HepG2 (cell line): ENCODE measurements at regions not wholly inside any gene's neighbourhood (a gene's known extent, or its start where the extent isn't known, plus 50 kb on each side); places are given as distances from the start of the nearest gene placed in this dataset.

Experiments used
- ATAC-seq: fragments of 200-7000 bp; cut with Tn5 transposase; 3 replicates; pipeline ENCODE4 v1.9.1; 2020; ENCODE audit warnings: mild to moderate bottlenecking, moderate library complexity
- BruUV-seq: library from RNA; stranded (reverse); fragments of 400-500 nt; replicated peaks from 2 replicates; lab custom pipeline; 2021; lab: Mats Ljungman, UMichigan
- CTCF ChIA-PET: fragments of 300-600 bp; formaldehyde crosslinking; extraction: SDS; loops from one replicate; lab custom pipeline; 2021; ENCODE audit warnings: low total read pairs, inconsistent platforms, low intra/inter-chr PET ratio; lab: Yijun Ruan, JAX
- POLR2A ChIA-PET: fragments of 350-600 bp; sonication (Branson Sonifier 250); formaldehyde crosslinking; loops from one replicate; lab custom pipeline; 2020; ENCODE audit warnings: antibody characterized with exemption, inconsistent platforms; lab: Yijun Ruan, JAX
- DNase-seq: peaks from one replicate; pipeline ENCODE4 v3.0.0-alpha.2; 2015; ENCODE audit warnings: low spot score
- FAIRE-seq: peaks from 3 replicates; lab custom pipeline; 2011; peaks lifted over from hg19 to GRCh38; lab: Jason Lieb, UNC
- H2AFZ ChIP-seq: one replicate; pipeline ENCODE4 v1.6.1; 2011; ENCODE audit warnings: low read length, inconsistent platforms
- H3K27ac ChIP-seq: fragments of 300-600 bp; 3 replicates; pipeline ENCODE4 v1.8.0; 2011; ENCODE audit warnings: mixed run types, mild to moderate bottlenecking, mixed read lengths, low read length, inconsistent platforms; ENCODE audit not compliant: insufficient read depth; ENCODE audit errors: extremely low read length
- H3K27me3 ChIP-seq, 2 experiments: fragments of 200-600 bp in 1 of 2; 2 replicates in 1 of 2; 3 replicates in 1 of 2; pipeline versions ENCODE4 v1.6.0 to v1.8.0; 2011; ENCODE audit warnings: low read length in 2 of 2, mild to moderate bottlenecking in 2 of 2, moderate library complexity in 2 of 2, inconsistent platforms in 1 of 2; ENCODE audit not compliant: insufficient read depth in 2 of 2, control insufficient read depth in 1 of 2
- H3K36me3 ChIP-seq, 2 experiments: fragments of 200-600 bp in 1 of 2; replicated peaks in 1 of 2; 2 replicates in 1 of 2; 3 replicates in 1 of 2; pipeline versions ENCODE4 v1.5.1 to v1.8.0; 2011; ENCODE audit warnings: low read length in 2 of 2, inconsistent platforms in 1 of 2; ENCODE audit not compliant: insufficient read depth in 2 of 2, control insufficient read depth in 1 of 2
- H3K4me1 ChIP-seq: 2 replicates; pipeline ENCODE4 v1.5.1; 2012; ENCODE audit warnings: low read length, inconsistent platforms; ENCODE audit not compliant: insufficient read depth
- H3K4me2 ChIP-seq: 2 replicates; pipeline ENCODE4 v1.6.0; 2011; ENCODE audit warnings: low read depth, low read length, inconsistent platforms
- H3K4me3 ChIP-seq, 3 experiments: fragments of 200-600 bp in 1 of 3; sonication (generic), shearing (Covaris generic) in 1 of 3; replicated peaks in 1 of 3; 2 replicates each; pipeline ENCODE4 v1.5.1; 2011 to 2016; ENCODE audit warnings: low read length in 3 of 3, inconsistent platforms in 2 of 3, low read depth in 2 of 3, mild to moderate bottlenecking in 2 of 3, control low read depth in 1 of 3, mixed read lengths in 1 of 3; ENCODE audit not compliant: insufficient read depth in 1 of 3
- H3K79me2 ChIP-seq: one replicate; pipeline ENCODE4 v1.6.1; 2011; ENCODE audit warnings: low read length, inconsistent platforms; ENCODE audit not compliant: insufficient read depth
- H3K9ac ChIP-seq: 2 replicates; pipeline ENCODE4 v1.6.0; 2011; ENCODE audit warnings: mild to moderate bottlenecking, low read depth, low read length, inconsistent platforms; ENCODE audit not compliant: insufficient read depth
- H3K9me3 ChIP-seq: 2 replicates; pipeline ENCODE4 v1.5.1; 2012; ENCODE audit warnings: mild to moderate bottlenecking, low read length
- H4K20me1 ChIP-seq: 2 replicates; pipeline ENCODE4 v1.6.0; 2011; ENCODE audit warnings: inconsistent platforms, mild to moderate bottlenecking, low read length, moderate library complexity; ENCODE audit not compliant: insufficient read depth
- ASH2L ChIP-seq: fragments of 300-600, 200-600 bp; sonication (generic); IDR thresholded peaks from 2 replicates; pipeline ENCODE4 v1.7.0; 2017; ENCODE audit warnings: low read depth, mild to moderate bottlenecking, moderate library complexity, mixed read lengths, low read length; ENCODE audit not compliant: insufficient read length
- HOMEZ ChIP-seq: IDR thresholded peaks from 2 replicates; pipeline ENCODE4 v1.6.1; 2016; ENCODE audit warnings: low read depth
- KDM1A ChIP-seq: IDR thresholded peaks from 2 replicates; pipeline ENCODE4 v1.6.1; 2016; ENCODE audit warnings: missing compliant biosample characterization
- PTBP1 ChIP-seq: fragments of 200-400 bp; formaldehyde crosslinking; IDR thresholded peaks from 2 replicates; pipeline ENCODE4 v1.6.1; 2018; ENCODE audit warnings: low read length, low read depth; ENCODE audit not compliant: poor library complexity, severe bottlenecking
- YEATS4 ChIP-seq: sonication (generic); formaldehyde crosslinking; IDR thresholded peaks from 2 replicates; pipeline ENCODE4 v1.4.0; 2020; ENCODE audit warnings: missing genetic modification reagents, borderline replicate concordance
- ZBTB26 ChIP-seq: IDR thresholded peaks from 2 replicates; pipeline ENCODE4 v1.6.1; 2016; ENCODE audit warnings: missing compliant biosample characterization, missing genetic modification reagents, borderline replicate concordance
- ZMYM4 ChIP-seq: sonication (generic); formaldehyde crosslinking; IDR thresholded peaks from 2 replicates; pipeline ENCODE4 v1.8.1; 2023; ENCODE audit warnings: mild to moderate bottlenecking, missing genetic modification reagents
- ZNF138 ChIP-seq: sonication (generic); formaldehyde crosslinking; IDR thresholded peaks from 2 replicates; pipeline ENCODE4 v1.5.0; 2020; ENCODE audit warnings: mild to moderate bottlenecking, low read depth, missing genetic modification reagents
- WGBS: methylation state at CpG from one replicate; pipeline ENCODE4 v1.1.6; 2017; ENCODE audit warnings: low lambda C conversion rate; 5-methylcytosine and 5-hydroxymethylcytosine counted together
- in situ Hi-C: cut with HindIII; loops from 2 replicates; pipeline ENCODE4 v1.10.0; 2017; ENCODE audit warnings: low pct_unique_long_range_greater_than_20kb; ENCODE audit not compliant: extremely low pct_ligation_motif_present
- intact Hi-C: fragments of 100-400 bp; cut with micrococcal nuclease; formaldehyde crosslinking; loops from one replicate; pipeline ENCODE4 v1.10.0; 2022; ENCODE audit not compliant: unreplicated experiment

GRCh38 chr12:83689333-83689732 is 1002.6 kb downstream of the TMTC2 start:
- no peak overlapping the region for H3K4me3 ChIP-seq
- DNase-seq, result no peak
- H3K9me3 ChIP-seq, result peaks cover 74% of the 10 kb centered on the region
- ATAC-seq, result no peak
- H2AFZ ChIP-seq, result no peak overlapping the region
- H4K20me1 ChIP-seq, result no peaks in the 10 kb centered on the region
- in situ Hi-C loops (no loop called here), intact Hi-C loops (no loop called here)
- no peaks in the 10 kb centered on the region for H3K27me3 ChIP-seq
- POLR2A ChIA-PET, result no interaction called here
- no peak overlapping the region for H3K4me2 ChIP-seq
- no peaks in the 10 kb centered on the region for H3K4me1 ChIP-seq
- TF ChIP-seq PTBP1 (no peak), ASH2L (no peak), ZNF138 (no peak), HOMEZ (CRISPR knock-in tag) (no peak), ZBTB26 (CRISPR knock-in tag) (no peak), YEATS4 (CRISPR knock-in tag) (no peak), KDM1A (CRISPR knock-in tag) (no peak), ZMYM4 (CRISPR knock-in tag) (no peak)
- no peaks in the 10 kb centered on the region for H3K79me2 ChIP-seq
- no peak overlapping the region for H3K9ac ChIP-seq
- no peak overlapping the region for H3K27ac ChIP-seq
- no TSS peak for BruUV-seq
- no peaks in the 10 kb centered on the region for H3K36me3 ChIP-seq
- 95% methylated on average over 2 of the region's 2 CpGs for WGBS
- CTCF ChIA-PET, result no interaction called here
- no peak for FAIRE-seq
